Fibroblast of gingiva (primary cell): ENCODE measurements at regions not wholly inside any gene's neighbourhood (a gene's known extent, or its start where the extent isn't known, plus 50 kb on each side); places are given as distances from the start of the nearest gene placed in this dataset.
"Not testable (repeated sequence)": the region's sequence is repeated elsewhere in the genome, so short reads cannot be mapped to it uniquely, and the experiment has no call there.

Experiments used
- DNase-seq: peaks from one replicate; pipeline ENCODE4 v3.0.0-alpha.2; 2011; ENCODE audit warnings: low read depth

DNA sequence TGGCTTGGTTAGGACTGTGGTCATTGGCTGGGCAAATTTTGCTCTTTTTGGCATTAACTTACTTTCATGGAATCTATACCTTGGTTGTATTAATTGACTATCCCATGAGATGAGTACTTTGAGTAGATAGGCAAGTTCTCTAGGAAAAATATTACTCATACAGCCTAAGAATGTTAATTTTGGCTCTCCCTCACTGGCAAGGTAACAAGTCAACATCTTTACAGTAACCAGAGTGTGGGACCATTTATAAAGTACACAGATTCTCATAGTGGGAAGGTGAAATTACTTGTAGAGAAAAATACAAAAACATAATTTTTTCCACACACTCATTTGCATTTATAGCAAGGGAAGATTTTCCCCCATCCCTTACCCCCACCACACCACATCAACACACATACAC lies 154.6 kb upstream of the ZNF608 start:
- DNase-seq: no peak

GRCh38 chr5:124902097-124902821 lies 155.8 kb upstream of the ZNF608 start:
- DNase-seq: peak; percentile 11

DNA sequence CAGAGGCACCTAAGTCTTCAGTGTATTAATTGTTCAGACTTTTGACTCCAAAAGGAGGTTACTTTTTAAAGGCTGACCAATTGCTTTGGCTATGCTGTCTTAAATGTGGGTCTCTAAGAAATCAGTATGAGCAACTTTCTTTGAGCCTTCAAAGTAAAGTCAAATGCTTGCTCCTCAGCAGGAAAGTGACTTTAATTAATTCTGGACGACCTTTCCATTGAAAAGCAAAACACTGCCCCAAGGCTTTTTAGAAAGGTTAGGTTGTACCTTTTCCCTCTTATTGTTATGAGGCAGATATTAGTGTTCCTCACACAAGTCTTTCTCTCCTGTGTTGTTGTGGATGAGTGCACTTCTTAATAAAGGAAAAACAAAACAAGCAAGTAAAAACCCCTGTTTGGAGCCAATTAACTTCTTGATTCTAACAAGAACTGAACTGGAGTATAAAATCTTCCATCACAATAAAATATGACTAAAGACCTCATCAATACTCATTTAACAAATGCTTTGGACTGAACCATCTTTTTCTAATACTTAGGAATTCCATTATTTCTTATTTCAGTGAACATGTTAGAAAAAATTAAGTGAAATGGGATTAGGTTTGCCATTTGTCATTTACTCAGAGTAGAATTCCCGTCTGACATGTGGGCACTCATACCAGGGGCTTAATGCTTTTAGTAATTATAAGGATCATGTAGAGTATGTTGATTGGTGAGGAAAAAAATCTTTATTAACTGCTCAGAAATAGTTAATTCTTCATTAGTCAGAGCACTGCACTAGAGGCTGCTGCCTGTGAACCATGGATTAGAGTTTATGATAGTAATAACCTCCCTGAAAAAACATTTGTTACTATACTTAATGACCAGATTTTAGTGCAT lies 159.1 kb upstream of the ZNF608 start:
- no peak for DNase-seq

DNA sequence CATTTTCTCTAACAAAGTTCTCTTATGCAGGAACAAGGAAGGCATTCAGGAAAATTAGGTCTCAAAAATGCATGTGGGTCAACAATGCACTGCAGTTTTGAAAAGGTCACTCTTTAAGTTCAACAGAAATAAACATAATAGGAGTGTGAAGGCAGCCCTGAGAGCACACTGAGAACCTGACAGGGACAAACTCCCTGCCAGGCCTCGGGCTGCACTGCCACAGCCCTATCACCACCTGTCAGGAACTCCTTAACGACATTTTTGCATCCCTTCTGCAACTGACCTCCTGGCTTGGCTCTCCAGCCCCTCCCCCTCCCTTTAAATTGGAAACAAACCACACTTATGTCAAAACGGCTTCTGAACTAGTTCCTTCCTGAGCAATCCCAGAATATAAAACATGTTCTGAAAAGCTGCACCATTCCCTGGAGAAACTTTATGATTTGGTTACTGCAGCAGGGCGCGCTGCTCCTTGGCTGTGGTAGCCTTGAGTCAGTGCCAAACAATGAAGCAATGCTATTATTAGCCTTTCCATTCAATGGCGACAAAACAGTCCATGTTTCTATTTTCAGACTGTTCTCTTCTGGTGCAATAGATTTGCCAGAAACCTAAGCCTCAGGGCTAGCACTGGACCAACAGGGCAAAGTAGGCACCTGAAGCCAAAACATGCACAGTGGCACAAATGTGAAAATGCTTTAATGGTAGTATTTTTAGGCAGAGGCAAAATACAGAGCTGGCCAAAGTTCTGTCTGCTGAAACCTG lies 160.1 kb upstream of the ZNF608 start:
- peak; percentile 95 for DNase-seq

- no peak for DNase-seq
These were observed 160.7 kb upstream of the ZNF608 start for GRCh38 chr5:124907098-124907644.

DNA sequence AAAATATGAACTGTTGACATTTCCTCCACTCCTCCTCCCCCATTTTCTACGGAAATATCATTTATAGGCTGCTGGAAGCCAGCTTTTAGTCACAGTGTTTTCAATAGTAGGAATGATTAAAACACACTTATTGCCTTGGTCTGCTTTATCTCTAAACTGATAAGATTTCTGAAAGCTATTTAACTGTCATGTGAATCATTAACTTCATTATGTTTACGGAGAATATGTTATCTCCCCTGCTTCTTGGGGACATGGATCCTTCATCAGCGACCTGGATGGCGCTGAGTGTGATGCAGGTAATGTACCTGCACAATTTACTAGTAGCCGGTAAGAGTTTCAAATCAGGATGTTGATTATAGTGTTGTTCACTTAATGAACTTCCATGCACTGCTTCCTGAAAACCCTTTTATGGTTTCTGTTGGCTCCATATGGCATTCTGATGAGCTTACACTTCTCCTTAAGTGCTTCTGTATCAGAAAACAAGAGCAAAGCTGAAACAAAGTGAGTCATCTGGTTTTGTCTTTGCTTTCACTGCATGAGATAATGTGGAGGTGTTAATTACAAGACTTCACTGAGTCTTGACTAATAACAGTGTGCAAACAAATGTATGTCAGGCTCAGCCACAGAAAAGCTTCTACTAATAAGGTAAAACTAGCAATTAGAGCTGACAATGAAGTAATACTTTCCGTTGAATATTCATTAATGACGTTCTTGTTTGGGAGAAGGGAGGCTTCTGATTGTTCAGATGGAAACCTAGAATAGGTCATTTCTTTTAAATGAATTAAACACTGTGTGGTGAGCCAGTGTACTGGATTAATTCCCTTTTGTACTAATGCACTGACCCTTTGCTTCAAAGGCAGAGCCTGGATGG lies 162.4 kb upstream of the ZNF608 start:
- DNase-seq: no peak

DNA sequence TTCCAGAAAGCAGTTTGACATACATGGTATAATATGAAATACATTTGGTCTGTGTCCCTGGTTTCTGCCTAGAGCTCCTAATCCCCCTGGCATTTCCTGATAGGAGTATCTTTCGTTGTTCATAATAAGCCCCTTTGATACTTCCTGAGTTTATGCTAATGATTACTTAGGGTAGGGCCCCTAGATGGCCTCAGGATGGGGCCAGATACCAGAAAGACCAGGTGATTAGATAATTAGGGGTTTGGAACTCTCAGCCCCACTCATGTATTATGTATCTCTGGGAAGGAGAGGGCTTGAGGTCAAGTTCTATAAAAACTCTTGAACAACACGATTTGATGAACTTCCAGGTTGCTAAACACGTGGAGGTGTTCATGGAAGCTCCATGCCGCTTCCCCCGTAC lies 163.3 kb upstream of the ZNF608 start:
- no peak for DNase-seq

- DNase-seq: no peak
These were observed 164.0 kb upstream of the ZNF608 start for GRCh38 chr5:124910354-124911016.

- DNase-seq: no peak
These were observed 166.3 kb upstream of the ZNF608 start for GRCh38 chr5:124912638-124913328.

- no peak for DNase-seq
These were observed 166.9 kb upstream of the ZNF608 start for GRCh38 chr5:124913329-124913653.

DNA sequence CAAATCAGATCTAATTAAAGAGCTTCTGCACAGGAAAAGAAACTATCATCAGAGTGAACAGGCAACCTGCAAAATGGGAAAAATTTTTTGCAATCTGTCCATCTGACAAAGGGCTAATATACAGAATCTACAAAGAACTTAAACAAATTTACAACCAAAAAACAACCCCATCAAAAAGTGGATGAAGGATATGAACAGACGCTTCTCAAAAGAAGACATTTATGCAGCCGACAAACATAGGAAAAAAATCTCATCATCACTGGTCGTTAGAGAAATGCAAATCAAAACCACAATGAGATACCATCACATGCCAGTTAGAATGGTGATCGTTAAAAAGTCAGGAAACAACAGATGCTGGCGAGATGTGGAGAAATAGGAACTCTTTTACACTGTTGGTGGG lies 169.9 kb upstream of the ZNF608 start:
- not testable (repeated sequence) for DNase-seq

- no peak for DNase-seq
These were observed 172.2 kb upstream of the ZNF608 start for GRCh38 chr5:124918618-124919017.

DNA sequence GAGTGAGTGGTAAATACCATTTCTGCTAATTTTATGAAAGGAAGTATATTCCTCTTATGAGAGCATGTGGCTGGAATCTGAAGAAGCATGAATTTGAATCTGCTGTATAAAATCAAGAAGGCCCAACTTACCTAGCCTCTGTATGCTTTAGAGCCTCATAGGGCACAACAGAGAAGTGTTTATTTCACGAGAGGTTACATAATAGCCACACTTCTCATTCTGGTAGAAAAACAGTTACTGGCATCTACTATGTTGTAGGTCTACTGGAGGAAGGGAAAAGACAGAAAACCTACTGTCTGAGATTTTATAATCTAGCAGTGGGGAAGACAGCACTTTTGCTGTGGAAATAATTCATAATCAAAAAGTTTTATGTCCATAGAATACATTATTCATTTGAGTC lies 172.6 kb upstream of the ZNF608 start:
- no peak for DNase-seq

DNA sequence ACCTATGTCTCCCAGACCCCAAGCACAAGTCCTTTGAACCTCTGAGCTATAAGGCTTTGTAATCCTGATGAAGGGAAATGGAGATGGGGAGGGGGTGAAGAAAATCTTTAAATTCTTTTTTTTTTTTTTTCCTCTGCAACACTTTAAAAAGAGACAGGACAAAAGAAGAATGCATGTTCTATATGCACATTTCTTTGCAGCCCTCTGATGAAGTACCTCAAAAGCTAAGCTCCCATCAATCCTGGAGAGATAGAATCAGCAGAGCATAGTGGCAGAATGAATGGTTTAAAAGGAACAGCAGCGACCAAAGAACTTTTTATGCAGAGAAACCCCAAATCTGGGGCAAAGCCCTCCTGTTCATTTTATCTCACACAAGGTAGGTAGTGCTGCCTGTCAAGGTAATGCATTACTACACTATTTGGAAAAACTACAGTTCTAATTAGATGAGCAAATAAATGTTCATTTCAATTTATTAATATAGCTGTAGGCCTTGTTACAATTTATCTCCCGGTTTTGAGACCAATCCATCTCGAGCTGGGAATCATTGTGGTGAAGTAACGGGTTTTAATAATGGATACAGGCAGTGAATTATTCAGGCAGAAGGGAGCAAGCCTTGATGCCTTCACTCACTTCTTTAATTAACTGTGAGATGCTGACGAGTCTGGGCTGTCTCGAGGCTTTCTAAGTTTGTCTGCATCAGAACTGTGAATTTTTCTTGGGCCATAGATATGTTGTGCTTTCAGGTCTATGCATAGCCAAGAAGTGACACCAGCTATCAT lies 173.5 kb upstream of the ZNF608 start:
- DNase-seq: no peak

DNA sequence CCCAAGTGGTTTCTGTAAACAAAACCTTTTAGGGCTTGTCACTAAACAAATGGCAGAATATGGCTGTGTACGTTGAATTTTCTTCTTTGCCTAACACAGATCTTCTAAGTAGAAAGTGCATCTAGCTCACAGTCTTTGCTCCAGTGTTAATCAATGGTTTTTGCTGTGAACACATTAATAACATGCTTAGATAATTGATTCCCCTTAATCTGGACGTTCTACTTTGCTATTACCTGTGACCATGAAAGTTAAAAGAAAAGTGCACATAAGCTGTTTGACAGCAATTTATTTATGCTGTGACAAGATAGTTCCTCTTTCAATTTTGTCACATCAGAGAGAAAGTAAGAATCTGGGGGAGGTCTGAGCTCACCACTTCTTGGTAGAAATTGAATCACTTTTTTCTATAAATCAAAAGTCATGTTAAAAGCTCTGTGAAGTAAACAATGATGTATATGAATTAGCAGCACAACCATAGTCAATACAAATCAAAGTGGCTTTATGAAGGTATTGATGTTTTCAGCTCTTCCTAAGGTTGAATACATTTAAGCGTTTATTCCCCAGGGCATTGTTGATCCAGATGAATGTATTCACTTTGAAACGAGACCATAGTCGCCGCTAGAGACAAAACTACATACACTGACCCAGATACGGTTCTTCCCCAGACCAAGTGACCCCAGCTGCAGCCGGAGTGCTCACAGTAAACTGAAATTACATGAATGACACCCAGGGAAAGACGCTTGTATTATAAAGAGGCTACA lies 174.6 kb upstream of the ZNF608 start:
- no peak for DNase-seq

- DNase-seq: no peak
These were observed 175.3 kb upstream of the ZNF608 start for GRCh38 chr5:124921694-124922093.

- DNase-seq: no peak
These were observed 176.0 kb upstream of the ZNF608 start for GRCh38 chr5:124922255-124922975.

DNA sequence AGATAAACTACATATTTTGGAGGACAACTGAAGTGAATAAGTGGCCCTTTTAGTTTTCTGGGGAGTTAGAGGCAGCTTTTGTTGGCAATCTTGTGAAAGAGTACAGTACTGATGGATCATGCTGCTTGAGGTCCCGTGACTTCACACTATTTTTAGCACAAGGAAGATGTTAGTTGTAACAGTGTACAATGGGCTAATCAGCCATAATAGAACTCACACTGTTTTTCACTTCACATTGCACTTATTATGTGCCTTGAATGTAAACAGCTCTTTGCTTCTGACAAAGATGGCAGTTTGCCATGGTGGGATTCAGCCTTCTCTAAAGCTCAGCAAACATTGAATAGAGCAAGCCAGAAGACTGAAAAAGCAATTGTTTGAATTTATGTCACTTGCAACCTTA lies 176.7 kb upstream of the ZNF608 start:
- peak; percentile 8 for DNase-seq
